IPS DF 4.7 (cell line): ENCODE measurements at regions not wholly inside any gene's neighbourhood (a gene's known extent, or its start where the extent isn't known, plus 50 kb on each side); places are given as distances from the start of the nearest gene placed in this dataset.
A peak's percentile ranks its signal among the peaks of the same experiment; 100 is the strongest.
"Not testable (repeated sequence)": the region's sequence is repeated elsewhere in the genome, so short reads cannot be mapped to it uniquely, and the experiment has no call there.

Experiments
- DNase-seq: peaks from one replicate; pipeline ENCODE4 v3.0.0-alpha.2; 2013; ENCODE audit warnings: low spot score; ENCODE audit errors: extremely low read depth

DNA sequence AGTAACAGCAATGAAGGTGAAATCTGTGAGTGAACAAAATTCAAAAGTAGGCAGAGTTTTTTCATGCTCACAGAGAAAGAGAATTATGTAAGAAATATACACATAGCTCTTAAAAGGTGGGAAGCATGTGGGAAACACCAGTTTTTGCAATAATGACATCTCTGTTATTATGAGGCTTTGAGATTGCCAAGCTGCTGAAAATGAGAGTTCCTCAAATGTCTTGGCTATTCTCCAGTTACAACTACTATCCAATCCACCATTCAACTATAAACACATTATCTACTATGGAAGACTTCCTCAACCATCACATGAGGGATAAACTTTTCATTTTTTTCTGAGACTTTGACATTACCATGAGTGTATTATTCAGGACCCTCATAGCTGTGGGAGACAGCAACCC is 420.8 kb upstream of the ACTBL2 start:
- no peak for DNase-seq

DNA sequence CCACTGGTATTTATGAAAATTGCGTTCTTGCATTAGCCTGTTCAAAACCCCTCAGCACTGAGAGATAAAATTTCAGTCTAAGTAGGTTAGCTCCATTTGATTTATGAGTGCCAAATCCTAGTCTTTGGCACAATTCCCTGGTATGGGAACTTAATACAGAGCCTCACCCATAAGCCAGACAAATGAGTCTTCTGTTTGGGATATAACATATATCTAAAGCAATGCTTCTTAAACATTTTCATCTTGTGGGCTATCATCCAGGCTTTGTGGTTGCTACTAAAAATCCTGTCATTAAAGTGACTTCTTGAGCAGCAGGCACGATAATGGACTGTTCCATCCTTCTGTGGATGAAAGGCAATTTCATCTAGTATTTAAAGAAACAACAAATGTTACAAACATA is 419.5 kb upstream of the ACTBL2 start:
- DNase-seq, result no peak

DNA sequence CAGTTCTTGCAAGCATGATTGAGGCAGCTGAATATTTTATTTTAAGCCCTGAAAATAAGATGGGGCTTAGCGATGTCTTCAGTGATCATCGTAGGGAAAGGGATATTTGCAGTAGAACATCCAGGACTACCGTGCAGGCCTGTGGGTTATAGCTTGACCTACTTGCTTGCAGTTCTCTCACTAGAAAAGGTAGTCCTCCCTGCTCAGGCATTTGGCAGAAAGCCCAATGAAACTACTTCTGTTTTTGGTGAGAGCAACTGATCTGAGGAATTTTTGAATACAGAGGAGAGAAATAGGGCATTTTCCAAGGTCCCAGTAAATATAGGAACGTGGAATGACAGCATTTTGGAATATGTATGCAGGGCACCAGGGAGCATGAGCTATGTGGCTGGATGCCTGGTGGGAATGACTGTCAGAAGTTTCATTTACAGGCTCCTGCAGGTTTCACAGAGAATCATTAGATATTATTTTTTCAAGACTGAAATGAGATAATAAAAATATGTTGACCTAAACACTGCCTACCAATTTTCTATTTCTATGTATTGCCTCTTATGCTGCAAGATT is 417.9 kb upstream of the ACTBL2 start:
- no peak for DNase-seq

DNA sequence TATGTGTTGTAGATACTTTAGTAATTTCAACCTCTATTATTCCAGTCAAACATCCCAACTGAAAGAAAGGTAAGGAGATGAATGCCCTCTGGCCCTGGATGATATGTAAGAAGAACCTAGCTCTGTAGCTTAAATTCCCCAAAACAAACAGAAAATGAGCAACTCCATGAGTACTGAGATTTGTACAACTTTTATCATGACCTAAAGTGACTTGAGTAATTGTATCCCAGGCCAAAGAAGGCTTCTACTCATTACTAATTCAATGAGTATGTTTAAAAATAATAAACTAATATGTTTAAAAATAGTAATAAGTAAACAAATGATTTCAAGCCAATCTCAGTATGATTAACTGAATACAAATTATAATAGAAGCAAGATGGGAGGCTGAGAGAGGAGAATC is 414.0 kb upstream of the ACTBL2 start:
- DNase-seq, result no peak

DNA sequence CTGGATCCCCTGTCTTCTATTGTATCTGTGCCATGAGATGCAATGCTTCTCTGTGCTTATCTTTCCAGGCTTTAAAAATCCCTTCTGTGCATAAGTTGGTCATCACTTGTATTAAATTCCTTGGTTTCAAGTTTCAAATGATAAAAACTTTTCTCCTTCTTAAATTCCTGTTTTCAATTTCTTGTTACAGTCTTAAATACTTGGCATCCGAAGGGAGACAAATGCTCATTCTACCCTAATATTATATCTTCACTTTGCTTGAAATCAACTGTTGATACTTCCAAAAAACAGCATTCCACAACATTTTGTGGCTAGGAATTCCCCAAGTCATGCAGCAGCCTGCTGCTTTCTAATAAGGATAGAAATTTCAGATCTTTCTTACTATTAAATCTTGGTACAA is 413.2 kb upstream of the ACTBL2 start:
- no peak for DNase-seq

DNA sequence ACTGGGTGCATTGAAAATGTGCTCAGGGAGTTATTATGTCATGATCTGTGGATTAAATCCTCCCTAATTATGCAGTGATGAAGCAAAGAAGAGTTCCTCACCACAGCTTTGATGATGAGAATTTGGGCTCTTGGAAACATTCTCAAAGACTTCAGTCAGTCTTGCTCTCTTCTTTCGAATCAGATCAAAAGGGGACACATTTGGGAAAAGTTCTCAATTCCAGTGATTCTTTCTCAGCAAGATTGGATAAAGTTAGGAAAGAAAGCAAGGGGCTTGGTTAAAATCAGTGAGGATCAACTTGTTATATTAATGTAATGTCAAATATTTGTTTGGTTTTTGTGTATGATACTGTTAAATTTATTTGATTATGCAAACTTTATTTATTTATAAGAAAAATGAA is 411.3 kb upstream of the ACTBL2 start:
- no peak for DNase-seq

DNA sequence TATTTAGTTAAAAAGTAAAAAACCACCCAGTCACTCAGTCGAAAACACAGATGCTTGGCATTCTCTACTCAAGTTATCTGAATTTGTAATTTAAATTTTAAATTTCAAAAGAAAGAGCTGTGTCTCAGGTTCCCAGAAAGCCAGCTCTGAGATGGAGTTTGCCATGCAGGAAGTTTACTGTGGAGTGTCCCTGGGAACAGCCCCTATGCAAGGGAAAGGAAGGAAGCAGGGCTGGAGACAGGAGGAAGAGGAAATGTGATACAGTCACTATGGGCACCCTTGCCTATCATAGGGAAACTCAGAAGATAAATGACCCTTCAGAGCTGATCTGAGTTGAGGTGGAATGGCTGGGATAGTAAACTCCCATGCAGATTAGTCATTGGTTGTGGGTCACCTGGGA is 408.8 kb upstream of the ACTBL2 start:
- peak; percentile 38 for DNase-seq

DNA sequence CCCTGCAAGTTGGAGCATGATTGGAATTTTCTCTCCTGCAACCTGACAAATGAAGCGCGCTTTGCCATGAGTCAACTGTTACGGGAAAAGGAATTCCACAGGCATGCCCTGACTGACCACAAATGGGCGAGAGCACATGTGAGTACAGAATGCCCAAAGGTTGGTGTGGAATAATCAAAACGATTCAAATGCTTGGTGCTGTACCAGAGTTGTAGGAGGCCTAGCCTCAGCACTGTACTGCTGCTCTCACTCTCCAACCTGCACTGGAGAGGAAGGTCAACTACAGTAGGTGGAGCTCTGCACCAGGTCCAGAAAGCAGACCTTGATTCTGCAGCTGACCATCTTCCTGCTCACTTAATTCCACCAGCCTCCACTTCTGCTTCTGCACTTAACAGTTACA is 406.9 kb upstream of the ACTBL2 start:
- DNase-seq, result no peak

DNA sequence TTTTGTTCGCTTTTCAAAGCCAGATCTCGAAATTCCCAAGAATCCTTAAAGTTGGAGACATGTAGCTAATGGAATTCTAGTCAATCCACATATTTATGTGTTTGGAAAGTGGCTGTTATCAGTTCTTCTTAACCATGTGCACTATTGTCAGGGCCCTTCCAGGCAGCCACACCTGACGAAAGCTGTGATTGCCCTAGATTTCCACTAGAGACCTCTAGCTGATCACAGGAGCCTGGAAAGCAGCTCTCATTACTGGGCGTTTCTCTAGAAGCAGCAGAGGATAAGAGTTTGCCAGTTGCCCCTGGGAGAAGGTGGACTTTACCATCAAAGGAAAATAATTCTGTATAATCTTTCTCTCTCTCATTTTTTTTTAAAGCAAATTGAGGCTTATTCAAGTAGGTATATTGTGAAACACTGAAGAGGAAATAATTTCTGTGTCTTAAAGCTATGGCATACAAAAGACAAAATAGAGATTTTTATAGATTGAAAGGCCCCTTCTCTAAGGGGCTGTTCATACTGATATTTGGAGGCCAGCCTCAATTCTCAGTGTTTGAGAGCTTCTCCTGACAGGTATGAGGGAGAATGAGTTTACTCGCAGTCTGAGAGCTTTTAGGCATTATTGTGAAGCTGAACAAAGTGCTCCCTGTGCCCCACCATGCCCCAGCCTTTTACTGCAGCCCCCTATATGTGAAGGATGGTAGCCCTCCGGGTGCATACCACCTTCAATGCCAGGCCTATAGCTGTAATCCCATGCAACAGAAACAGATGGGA is 405.4 kb upstream of the ACTBL2 start:
- peak; percentile 28 for DNase-seq

DNA sequence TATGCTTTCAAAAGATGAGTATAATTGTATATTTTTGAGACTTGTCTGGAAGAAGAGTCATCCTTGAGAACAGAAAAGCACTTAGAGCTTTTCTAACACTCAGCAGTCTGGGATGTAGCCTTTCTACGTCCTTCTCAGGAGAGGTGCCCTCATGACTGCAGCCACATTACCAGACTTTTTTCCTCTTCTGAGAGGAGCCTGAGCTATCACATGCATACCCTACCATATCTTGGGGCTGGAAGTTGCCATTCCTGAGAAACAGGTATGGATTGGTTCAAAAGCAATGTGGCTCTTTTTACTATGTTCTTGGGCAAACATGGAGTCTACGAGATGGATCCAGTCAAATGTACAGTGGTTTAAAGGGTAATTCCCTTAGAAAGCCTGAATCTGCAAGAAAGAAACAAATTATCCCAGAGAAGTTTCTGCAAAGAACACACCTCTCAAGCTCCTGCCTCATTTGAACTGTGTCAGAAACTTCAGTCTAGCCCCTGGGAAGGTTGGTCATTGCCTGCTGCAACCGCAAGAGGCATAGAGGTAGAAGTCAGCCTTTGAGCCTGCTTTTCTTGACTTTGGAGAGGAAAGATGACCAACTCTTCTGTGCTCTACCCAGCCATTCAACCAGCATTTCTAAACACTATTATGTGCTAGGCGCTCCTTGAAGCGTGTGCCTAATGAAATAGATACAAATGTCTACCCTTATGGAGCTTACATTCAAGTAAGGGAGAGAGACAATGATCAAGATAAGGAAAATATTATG is 401.9 kb upstream of the ACTBL2 start:
- DNase-seq, result no peak

DNA sequence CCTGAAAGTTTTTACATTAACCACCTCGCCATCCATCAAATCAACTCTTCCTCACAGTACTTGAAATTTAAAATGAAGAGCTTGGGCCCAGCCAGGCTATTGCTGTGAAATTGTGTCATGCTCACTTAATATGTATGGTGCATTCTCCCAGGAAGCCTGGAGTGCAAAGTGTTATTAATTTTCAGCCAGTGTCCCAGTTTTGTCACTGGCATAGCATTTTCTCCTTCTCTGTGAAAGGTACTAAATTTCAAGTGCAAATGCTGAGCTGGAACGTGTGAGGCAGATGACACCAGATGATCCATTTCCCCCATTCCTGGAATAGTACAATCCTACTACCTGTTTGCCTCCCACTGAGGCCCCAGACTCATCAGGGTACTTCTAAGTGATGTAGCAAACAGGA is 397.6 kb upstream of the ACTBL2 start:
- DNase-seq, result no peak

DNA sequence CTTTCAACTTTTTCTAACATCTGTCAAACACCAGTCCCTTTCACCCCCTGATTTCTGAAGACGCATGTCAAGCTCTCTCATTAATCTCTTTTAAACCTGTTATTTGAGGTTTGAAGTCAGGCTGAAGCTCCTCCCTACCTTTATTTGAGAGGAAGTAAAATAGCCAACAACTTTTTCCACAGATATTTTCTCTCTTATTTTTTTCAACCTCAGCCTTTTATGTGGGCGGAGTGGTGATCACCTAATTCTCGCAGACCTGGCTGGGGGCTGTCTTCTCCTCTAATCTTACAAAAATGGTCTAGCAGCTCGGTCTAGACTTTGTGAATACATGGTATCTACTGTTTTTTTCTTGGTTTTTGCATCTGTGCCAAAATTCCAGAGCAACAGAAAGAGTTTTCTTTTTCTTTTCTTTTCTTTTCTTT is 395.7 kb upstream of the ACTBL2 start:
- DNase-seq, result no peak

DNA sequence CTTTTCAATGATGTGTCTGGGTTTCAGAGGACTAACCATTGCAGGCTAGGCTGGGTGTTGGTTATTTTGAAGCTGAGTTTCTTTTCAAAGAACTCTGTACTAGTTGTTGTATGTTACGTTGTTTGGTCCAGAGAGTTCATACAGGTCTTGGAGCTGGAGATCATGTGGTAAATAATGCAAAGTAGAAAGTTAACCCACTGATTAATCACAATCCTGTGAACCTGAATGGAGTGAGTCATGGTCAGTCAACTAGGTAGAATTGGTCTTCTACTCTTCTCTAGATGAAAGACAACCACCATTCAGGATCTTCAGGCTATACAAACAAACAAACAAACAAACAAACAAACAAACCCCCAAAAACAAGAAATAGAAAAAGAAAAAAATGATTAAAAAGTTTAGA is 388.9 kb upstream of the ACTBL2 start:
- DNase-seq, result no peak

DNA sequence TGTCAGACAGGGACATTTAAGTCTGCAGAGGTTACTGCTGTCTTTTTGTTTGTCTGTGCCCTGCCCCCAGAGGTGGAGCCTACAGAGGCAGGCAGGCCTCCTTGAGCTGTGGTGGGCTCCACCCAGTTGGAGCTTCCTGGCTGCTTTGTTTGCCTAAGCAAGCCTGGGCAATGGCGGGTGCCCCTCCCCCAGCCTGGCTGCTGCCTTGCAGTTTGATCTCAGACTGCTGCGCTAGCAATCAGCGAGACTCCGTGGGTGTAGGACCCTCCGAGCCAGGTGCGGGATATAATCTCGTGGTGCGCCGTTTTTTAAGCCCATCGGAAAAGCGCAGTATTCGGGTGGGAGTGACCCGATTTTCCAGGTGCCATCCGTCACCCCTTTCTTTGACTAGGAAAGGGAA is 387.7 kb upstream of the ACTBL2 start:
- not testable (repeated sequence) for DNase-seq

DNA sequence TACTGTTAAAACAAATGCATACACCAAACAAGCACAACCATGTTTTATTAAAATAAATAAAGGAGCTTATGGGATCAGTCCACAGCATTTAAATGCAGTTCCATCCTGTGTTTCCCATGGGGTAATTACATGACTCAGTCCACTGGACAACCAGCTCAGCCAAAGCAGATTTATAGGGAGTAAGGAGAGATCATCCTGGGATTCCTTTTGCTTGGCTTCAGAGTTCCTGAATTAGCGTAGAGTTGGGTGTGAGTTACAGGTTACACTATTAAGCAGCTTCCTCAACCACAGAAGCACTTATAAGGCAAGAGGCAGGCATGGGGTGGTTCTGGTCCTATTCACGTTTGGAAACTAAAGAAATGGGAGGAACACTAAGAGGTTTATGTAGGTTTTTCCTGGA is 381.1 kb upstream of the ACTBL2 start:
- DNase-seq, result no peak

DNA sequence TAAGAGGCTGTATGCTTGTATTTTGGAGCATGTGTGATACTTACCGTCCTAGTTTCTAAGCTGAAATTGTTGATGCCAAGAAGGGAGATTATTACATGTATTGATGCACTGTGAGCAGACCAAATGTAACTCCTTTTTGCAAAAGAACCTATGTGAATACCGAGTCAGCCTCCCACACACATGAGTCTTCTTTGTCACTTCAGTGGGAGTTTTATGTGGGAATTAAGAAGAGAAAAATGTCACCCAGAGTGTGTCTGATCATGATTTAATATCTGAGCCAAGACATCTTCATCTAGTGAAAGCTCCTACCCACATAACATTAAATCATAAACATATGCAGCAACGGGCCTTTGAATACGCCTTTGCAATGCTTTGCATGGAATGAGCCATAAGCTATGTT is 380.3 kb upstream of the ACTBL2 start:
- no peak for DNase-seq

DNA sequence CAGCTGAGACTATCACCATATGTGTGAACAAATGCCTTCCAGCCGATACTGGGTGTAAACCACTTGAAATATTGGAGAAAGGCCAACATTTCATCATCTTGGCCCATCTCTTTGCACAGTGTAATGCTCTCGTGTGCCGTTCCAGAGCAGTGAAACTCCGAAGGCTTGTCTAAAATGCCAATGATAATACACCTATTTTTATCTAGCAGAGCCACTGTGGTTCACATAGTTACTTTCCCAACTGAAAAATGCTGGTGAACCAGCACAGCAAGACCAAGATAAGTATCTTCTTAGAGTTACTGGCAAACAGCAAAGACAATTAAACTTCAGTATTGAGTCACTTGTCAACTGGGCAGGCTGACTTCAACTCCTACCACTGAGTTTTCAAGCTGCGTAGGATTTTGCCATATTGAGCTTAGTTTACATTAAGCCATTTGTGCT is 379.9 kb upstream of the ACTBL2 start:
- no peak for DNase-seq

DNA sequence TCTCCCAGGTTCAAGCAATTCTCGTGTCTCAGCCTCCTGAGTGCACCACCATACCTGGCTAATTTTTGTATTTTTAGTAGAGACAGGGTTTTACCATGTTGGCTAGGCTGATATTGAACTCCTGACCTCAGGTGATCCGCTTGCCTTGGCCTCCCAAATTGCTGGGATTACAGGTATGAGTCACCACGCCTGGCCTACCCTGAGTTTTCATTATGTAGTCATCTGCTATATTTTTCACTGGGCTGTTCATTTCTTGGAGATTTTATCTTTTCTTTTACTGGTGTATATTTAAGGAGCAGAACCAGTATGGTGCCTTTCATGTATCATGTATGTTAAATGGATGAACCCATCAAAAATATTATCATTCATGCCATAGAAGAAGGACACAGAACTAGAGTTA is 377.0 kb upstream of the ACTBL2 start:
- no peak for DNase-seq

DNA sequence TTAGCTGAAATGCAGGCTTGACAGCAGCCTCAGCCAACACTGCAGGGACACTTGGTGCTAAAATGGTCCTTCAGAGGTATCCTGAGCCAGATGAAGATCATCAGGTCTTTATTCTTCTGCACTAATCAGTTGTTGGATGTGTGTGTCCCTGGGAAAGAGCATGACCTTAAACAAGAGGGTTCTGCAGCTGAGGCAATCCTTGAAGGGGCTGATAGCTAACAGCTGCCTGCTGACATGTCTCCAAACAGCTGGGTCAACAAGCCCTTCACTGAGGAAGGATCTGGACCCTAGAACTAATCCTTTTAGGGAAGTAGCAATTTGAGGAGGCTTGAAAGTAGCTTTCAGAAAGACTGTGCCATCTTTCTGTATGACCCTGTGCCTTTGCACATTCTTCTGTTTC is 376.3 kb upstream of the ACTBL2 start:
- no peak for DNase-seq

DNA sequence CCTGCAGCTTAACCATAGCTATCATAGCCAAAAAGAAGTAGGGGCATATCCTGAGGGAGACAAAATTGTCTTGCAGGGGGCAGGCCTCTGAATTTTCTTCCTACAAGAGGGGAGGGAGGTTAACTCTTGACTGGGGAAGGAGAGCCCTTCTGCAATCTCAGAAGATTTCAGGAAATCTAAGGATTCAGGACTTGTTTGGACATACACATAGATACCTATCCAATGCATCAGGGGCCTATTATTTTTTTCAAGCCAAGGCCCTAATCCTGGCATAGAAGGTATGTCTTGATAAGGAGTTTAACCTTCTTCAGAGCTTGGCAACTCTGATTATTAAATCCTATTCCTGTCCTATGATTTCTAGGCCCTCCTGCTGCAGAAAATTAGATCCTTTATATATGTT is 375.1 kb upstream of the ACTBL2 start:
- no peak for DNase-seq

DNA sequence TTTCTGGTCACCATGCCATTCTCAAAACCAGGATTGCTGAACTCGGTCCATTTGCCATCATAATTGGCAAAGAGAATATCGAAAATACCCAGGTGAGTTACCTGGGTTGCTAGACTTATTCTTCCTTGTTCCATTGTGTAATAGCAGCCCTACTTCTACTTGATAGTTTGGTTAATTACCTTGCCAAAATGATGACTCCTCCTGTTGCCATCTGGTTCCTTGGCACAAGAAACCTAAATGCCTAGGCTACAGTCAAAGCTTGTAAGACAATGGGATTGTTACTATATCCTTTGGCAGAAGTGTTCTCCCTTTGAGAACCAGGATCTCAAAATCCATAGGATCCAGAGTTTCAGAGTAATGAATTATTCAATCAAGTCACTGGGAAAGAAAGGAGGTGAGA is 373.2 kb upstream of the ACTBL2 start:
- no peak for DNase-seq

DNA sequence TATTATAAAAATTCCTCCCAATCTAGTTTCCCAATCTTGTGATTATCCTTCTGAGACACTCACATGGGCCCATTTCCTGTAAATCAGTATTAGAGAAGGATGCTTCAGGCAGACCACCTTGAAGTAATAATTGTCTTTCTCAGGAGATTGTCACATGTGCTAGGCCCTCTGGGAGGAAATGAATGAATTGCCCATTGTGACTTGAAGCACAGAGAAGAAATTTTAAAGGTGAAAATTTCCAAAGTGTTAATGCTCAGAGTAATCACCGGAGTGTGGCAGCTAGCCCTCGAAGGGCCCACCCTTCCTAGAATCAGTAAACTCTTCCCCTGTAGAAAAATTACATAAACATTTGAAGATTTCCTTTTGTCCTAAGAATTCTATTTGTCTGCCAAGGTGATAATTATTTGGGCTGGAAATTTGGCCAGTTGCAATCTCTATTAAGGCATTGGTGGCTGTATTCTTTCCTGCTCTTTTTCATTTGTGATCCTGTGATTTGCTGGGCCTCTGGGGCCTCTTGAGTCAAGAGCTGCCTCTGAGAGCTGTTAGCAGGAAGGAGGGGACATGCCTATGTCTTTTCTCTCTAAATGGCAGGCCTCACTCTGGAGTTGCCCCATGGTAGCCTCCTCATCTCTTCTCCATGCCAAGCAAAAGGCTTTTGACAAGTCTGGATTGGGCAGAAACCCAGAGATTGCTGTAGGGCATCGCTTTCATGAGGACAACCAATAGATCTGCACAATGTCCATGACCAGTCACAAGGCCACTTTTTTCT is 371.5 kb upstream of the ACTBL2 start:
- DNase-seq, result no peak
